ENCODE measurements at regions not wholly inside any gene's neighbourhood (a gene's known extent, or its start where the extent isn't known, plus 50 kb on each side); places are given as distances from the start of the nearest gene placed in this dataset.

GRCh38 chr7:135831455-135832195 lies 83.0 kb upstream of the FAM180A start:
- no peak for DNase-seq (ENCODE audit: low read depth in 1 of 2, low spot score in 1 of 2)

GRCh38 chr7:135828604-135829003 lies 80.0 kb upstream of the FAM180A start:
- DNase-seq (ENCODE audit: low read depth in 1 of 2, low spot score in 1 of 2) = no peak

GRCh38 chr7:135827391-135827790 lies 78.8 kb upstream of the FAM180A start:
- no peak for DNase-seq (ENCODE audit: low read depth in 1 of 2, low spot score in 1 of 2)

- DNase-seq (ENCODE audit: low read depth in 1 of 2, low spot score in 1 of 2) = no peak
Observed at GRCh38 chr7:135825406-135825805, 76.8 kb upstream of the FAM180A start.

GRCh38 chr7:135822376-135822775 lies 73.8 kb upstream of the FAM180A start:
- DNase-seq (ENCODE audit: low read depth in 1 of 2, low spot score in 1 of 2) = no peak

GRCh38 chr7:135817583-135817982 lies 69.0 kb upstream of the FAM180A start:
- DNase-seq (ENCODE audit: low read depth in 1 of 2, low spot score in 1 of 2) = no peak

- no peak for DNase-seq (ENCODE audit: low read depth in 1 of 2, low spot score in 1 of 2)
Observed at GRCh38 chr7:135815033-135815432, 66.4 kb upstream of the FAM180A start.

GRCh38 chr7:135812148-135812547 lies 63.5 kb upstream of the FAM180A start:
- DNase-seq (ENCODE audit: low read depth in 1 of 2, low spot score in 1 of 2) = no peak

- DNase-seq (ENCODE audit: low read depth in 1 of 2, low spot score in 1 of 2) = no peak
Observed at GRCh38 chr7:135811506-135811905, 62.9 kb upstream of the FAM180A start.

GRCh38 chr7:135808206-135808605 lies 59.6 kb upstream of the FAM180A start:
- no peak for DNase-seq (ENCODE audit: low read depth in 1 of 2, low spot score in 1 of 2)

GRCh38 chr7:135803143-135803542 lies 54.5 kb upstream of the FAM180A start:
- no peak for DNase-seq (ENCODE audit: low read depth in 1 of 2, low spot score in 1 of 2)

GRCh38 chr7:135802697-135803096 lies 54.1 kb upstream of the FAM180A start:
- DNase-seq (ENCODE audit: low read depth in 1 of 2, low spot score in 1 of 2) = no peak

- no peak for DNase-seq (ENCODE audit: low read depth in 1 of 2, low spot score in 1 of 2)
Observed at GRCh38 chr7:135801877-135802276, 53.3 kb upstream of the FAM180A start.

- DNase-seq (ENCODE audit: low read depth in 1 of 2, low spot score in 1 of 2) = peak in 1 of 2 donors; percentile 38
Observed at GRCh38 chr7:135801045-135801693, 52.6 kb upstream of the FAM180A start.

- DNase-seq (ENCODE audit: low read depth in 1 of 2, low spot score in 1 of 2) = no peak
Observed at GRCh38 chr7:135800560-135800959, 51.9 kb upstream of the FAM180A start.

GRCh38 chr7:135799881-135800280 lies 51.3 kb upstream of the FAM180A start:
- no peak for DNase-seq (ENCODE audit: low read depth in 1 of 2, low spot score in 1 of 2)

Measured in activated CD4-positive, alpha-beta T cell treated with anti-CD3 and anti-CD28 coated beads, Interleukin-2, amount 50 U/mL, for 24 hours (primary cell).